ENCODE measurements at regions not wholly inside any gene's neighbourhood (a gene's known extent, or its start where the extent isn't known, plus 50 kb on each side); places are given as distances from the start of the nearest gene placed in this dataset.

GRCh38 chr16:9665851-9666271 lies 516.4 kb downstream of the GRIN2A start (continued):
- TF ChIP-seq ZNF462 (CRISPR knock-in tag; IDR thresholded peaks at IDR 0.05) (no peak), ZNF331 (CRISPR knock-in tag; IDR thresholded peaks at IDR 0.05; ENCODE audit: low read depth) (no peak), CREB1 (CRISPR knock-in tag; IDR thresholded peaks at IDR 0.05; ENCODE audit: low read depth) (no peak)

DNA sequence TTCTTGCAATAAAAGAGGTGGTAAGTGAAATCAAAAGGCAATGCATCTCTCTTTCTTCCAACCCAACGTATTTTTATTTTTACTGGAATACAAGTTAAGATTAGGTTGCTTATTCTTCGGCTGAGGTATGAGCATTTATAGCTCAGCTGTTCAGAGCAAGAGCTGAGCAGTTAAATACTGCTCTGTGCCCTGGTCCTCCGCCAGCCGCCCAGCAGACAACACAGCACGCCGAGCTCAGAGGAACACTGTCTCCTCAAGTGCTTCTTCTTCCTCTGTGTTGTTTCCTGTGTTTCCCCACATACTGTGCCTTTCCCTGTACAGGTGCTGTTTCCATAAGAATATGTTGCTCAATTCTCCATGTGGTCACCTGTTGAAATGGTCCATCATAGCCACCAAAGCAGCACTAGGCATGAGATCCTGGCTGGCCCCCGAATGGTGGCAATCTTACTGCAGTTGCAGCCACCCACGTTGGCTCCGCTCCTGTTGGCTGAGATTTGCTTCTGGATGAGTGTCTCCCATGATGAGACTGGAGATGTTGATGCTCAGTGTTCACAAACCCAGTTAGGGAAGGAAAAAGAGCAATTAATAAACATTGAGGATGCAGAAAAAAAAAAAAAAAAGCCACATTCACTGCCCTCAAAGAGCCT lies 515.3 kb downstream of the GRIN2A start:
- Mint-ChIP-seq H3K4me3 (no peak overlapping the region), H3K36me3 (ENCODE audit: low read depth) (peaks cover 25% of the 10 kb centered on the region), H3K9me3 (peaks cover 6% of the 10 kb centered on the region; the same call in 2 of the 3 replicates), H3K27me3 (ENCODE audit: insufficient read depth, low read depth, poor library complexity) (peaks cover 4% of the 10 kb centered on the region), H3K27ac (no peak overlapping the region), H3K4me1 (peaks cover 15% of the 10 kb centered on the region)
- H3K79me2 ChIP-seq (replicated peaks; ENCODE audit: insufficient read depth): no peaks in the 10 kb centered on the region
- DNase-seq (ENCODE audit: low spot score): no peak
- no peaks in the 10 kb centered on the region for H3K27me3 ChIP-seq (ENCODE audit: insufficient read depth)
- H3K4me3 ChIP-seq: no peak overlapping the region
- peaks cover 11% of the 10 kb centered on the region; the same call in 1 of the 2 replicates for H3F3A ChIP-seq (replicated peaks; ENCODE audit: low read depth)
- H3K4me2 ChIP-seq: no peak overlapping the region
- H3K36me3 ChIP-seq (ENCODE audit: insufficient read depth): peaks cover 4% of the 10 kb centered on the region
- H2AFZ ChIP-seq: no peak overlapping the region
- H3K27ac ChIP-seq (ENCODE audit: low read depth): no peak overlapping the region
- ATAC-seq: no peak
- H3K9me2 ChIP-seq (ENCODE audit: insufficient read depth): no peaks in the 10 kb centered on the region
- H4K20me1 ChIP-seq (replicated peaks; ENCODE audit: insufficient read depth): no peaks in the 10 kb centered on the region
- H3K4me1 ChIP-seq (ENCODE audit: insufficient read depth): peaks cover 20% of the 10 kb centered on the region
- TF ChIP-seq ZNF114 (CRISPR knock-in tag; IDR thresholded peaks at IDR 0.05) (no peak), EZH2 (IDR thresholded peaks at IDR 0.05; ENCODE audit: low read depth, unreplicated experiment) (no peak), ZNF331 (CRISPR knock-in tag; IDR thresholded peaks at IDR 0.05; ENCODE audit: low read depth) (no peak), EZH2phosphoT487 (IDR thresholded peaks at IDR 0.05; ENCODE audit: unreplicated experiment) (no peak), NANOG (IDR thresholded peaks at IDR 0.05; ENCODE audit: borderline replicate concordance) (no peak), JUNB (IDR thresholded peaks at IDR 0.05; ENCODE audit: unreplicated experiment) (no peak)
- TF ChIP-seq, protein P1, sequence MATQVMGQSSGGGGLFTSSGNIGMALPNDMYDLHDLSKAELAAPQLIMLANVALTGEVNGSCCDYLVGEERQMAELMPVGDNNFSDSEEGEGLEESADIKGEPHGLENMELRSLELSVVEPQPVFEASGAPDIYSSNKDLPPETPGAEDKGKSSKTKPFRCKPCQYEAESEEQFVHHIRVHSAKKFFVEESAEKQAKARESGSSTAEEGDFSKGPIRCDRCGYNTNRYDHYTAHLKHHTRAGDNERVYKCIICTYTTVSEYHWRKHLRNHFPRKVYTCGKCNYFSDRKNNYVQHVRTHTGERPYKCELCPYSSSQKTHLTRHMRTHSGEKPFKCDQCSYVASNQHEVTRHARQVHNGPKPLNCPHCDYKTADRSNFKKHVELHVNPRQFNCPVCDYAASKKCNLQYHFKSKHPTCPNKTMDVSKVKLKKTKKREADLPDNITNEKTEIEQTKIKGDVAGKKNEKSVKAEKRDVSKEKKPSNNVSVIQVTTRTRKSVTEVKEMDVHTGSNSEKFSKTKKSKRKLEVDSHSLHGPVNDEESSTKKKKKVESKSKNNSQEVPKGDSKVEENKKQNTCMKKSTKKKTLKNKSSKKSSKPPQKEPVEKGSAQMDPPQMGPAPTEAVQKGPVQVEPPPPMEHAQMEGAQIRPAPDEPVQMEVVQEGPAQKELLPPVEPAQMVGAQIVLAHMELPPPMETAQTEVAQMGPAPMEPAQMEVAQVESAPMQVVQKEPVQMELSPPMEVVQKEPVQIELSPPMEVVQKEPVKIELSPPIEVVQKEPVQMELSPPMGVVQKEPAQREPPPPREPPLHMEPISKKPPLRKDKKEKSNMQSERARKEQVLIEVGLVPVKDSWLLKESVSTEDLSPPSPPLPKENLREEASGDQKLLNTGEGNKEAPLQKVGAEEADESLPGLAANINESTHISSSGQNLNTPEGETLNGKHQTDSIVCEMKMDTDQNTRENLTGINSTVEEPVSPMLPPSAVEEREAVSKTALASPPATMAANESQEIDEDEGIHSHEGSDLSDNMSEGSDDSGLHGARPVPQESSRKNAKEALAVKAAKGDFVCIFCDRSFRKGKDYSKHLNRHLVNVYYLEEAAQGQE (IDR thresholded peaks at IDR 0.05; ENCODE audit: unreplicated experiment): no peak
- TF ChIP-seq, protein P2, sequence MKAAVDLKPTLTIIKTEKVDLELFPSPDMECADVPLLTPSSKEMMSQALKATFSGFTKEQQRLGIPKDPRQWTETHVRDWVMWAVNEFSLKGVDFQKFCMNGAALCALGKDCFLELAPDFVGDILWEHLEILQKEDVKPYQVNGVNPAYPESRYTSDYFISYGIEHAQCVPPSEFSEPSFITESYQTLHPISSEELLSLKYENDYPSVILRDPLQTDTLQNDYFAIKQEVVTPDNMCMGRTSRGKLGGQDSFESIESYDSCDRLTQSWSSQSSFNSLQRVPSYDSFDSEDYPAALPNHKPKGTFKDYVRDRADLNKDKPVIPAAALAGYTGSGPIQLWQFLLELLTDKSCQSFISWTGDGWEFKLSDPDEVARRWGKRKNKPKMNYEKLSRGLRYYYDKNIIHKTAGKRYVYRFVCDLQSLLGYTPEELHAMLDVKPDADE (IDR thresholded peaks at IDR 0.05): no peak
